ENCODE measurements at regions not wholly inside any gene's neighbourhood (a gene's known extent, or its start where the extent isn't known, plus 50 kb on each side); places are given as distances from the start of the nearest gene placed in this dataset.

- TF ChIP-seq, protein P1, sequence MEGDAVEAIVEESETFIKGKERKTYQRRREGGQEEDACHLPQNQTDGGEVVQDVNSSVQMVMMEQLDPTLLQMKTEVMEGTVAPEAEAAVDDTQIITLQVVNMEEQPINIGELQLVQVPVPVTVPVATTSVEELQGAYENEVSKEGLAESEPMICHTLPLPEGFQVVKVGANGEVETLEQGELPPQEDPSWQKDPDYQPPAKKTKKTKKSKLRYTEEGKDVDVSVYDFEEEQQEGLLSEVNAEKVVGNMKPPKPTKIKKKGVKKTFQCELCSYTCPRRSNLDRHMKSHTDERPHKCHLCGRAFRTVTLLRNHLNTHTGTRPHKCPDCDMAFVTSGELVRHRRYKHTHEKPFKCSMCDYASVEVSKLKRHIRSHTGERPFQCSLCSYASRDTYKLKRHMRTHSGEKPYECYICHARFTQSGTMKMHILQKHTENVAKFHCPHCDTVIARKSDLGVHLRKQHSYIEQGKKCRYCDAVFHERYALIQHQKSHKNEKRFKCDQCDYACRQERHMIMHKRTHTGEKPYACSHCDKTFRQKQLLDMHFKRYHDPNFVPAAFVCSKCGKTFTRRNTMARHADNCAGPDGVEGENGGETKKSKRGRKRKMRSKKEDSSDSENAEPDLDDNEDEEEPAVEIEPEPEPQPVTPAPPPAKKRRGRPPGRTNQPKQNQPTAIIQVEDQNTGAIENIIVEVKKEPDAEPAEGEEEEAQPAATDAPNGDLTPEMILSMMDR (IDR thresholded peaks at IDR 0.05): no peak
- TF ChIP-seq POLR2A (IDR thresholded peaks at IDR 0.05; ENCODE audit: low read depth): no peak
- no peak for TF ChIP-seq POLR2AphosphoS5 (IDR thresholded peaks at IDR 0.05)
- TF ChIP-seq EP300 (IDR thresholded peaks at IDR 0.05): no peak
Measured at GRCh38 chr11:119974467-119974866, 163.4 kb downstream of the TRIM29 start.
